ENCODE measurements at regions not wholly inside any gene's neighbourhood (a gene's known extent, or its start where the extent isn't known, plus 50 kb on each side); places are given as distances from the start of the nearest gene placed in this dataset.
A peak's percentile ranks its signal among the peaks of the same experiment; 100 is the strongest.

GRCh38 chr20:52084727-52085126 is 106.9 kb downstream of the ZFP64 start:
- TF ChIP-seq ZFX (IDR thresholded peaks at IDR 0.05; ENCODE audit: borderline replicate concordance), result no peak
- TF ChIP-seq CTCF (IDR thresholded peaks at IDR 0.05), result no peak

GRCh38 chr20:52083627-52084232 is 107.8 kb downstream of the ZFP64 start:
- no peak overlapping the region for H3K27ac ChIP-seq
- peak; percentile 77 for TF ChIP-seq CTCF (IDR thresholded peaks at IDR 0.05)
- no peak for TF ChIP-seq ZFX (IDR thresholded peaks at IDR 0.05; ENCODE audit: borderline replicate concordance)

More at GRCh38 chr20:52084727-52085126, 106.9 kb downstream of the ZFP64 start:
- no peak overlapping the region for H3K27ac ChIP-seq

- TF ChIP-seq CTCF (IDR thresholded peaks at IDR 0.05) (no peak), ZFX (IDR thresholded peaks at IDR 0.05; ENCODE audit: borderline replicate concordance) (no peak)
- H3K27ac ChIP-seq, result no peak overlapping the region
Observed at GRCh38 chr20:52082612-52083011, 109.0 kb downstream of the ZFP64 start.

- no peak overlapping the region for H3K27ac ChIP-seq
- TF ChIP-seq CTCF (IDR thresholded peaks at IDR 0.05) (no peak), ZFX (IDR thresholded peaks at IDR 0.05; ENCODE audit: borderline replicate concordance) (no peak)
Observed at GRCh38 chr20:52081791-52082190, 109.8 kb downstream of the ZFP64 start.

- H3K27ac ChIP-seq, result no peak overlapping the region
- TF ChIP-seq ZFX (IDR thresholded peaks at IDR 0.05; ENCODE audit: borderline replicate concordance) (no peak), CTCF (IDR thresholded peaks at IDR 0.05) (no peak)
Observed at GRCh38 chr20:52081066-52081465, 110.5 kb downstream of the ZFP64 start.

GRCh38 chr20:52078289-52078688 is 113.3 kb downstream of the ZFP64 start:
- H3K27ac ChIP-seq, result no peak overlapping the region
- TF ChIP-seq CTCF (IDR thresholded peaks at IDR 0.05) (no peak), ZFX (IDR thresholded peaks at IDR 0.05; ENCODE audit: borderline replicate concordance) (no peak)

GRCh38 chr20:52076164-52076563 is 115.4 kb downstream of the ZFP64 start:
- H3K27ac ChIP-seq, result no peak overlapping the region
- TF ChIP-seq CTCF (IDR thresholded peaks at IDR 0.05), result no peak

Measured in 22Rv1 (cell line).